NCI-H187 (cell line): ENCODE measurements at regions not wholly inside any gene's neighbourhood (a gene's known extent, or its start where the extent isn't known, plus 50 kb on each side); places are given as distances from the start of the nearest gene placed in this dataset.
"Not testable (repeated sequence)": the region's sequence is repeated elsewhere in the genome, so short reads cannot be mapped to it uniquely, and the experiment has no call there.

Source experiments
- DNase-seq, 2 experiments: peaks; one replicate each; lab custom pipeline; 2025; lab: John Stamatoyannopoulos, UW

DNA sequence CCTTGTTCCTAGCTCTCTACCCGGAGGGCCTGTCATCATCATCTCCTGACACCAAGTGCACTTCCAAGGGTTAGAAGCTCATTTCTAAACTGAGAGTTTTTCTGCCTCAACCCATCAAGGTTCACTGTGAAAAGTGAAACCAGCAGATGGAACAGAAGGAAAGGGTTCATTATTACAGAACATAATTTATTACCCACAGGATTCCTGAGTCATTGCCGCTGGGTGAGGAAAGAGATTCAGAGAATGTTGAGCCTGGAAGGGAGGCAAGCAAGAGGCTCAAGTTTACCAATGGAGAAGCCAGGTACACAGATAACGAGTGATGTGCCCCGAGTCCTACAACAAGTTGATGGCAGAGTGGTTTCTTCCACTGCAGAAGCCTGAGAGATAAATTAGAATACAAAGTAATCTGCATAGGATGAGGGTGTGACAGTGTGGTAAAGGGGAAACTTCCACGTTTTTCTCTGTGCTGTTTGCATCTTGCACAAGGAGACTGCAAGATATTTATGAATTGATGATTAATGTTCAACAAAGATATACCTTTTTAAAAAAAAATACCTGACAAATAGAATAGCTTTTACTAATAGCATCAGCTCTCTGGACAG, 80.5 kb upstream of the SETMAR start:
- DNase-seq = no peak

DNA sequence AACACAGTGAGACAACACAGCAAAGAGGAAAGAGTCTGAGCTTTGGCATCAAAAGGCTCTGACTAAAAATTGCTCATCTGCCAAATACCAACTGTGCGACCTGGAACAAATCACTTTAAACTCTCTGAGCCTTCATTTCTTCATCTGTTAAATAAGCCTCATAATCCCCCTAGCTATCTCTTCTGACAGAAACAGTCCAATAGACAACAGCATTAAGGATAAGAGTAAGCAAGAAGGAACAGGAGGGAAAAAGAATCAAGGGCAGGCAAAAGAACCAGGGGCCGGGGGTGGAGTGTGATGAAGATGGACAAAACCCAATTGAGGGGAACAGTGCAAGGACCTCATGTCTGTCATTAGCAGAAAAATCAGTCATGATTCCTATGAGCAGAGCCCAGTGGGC, 79.4 kb upstream of the SETMAR start:
- no peak for DNase-seq

- no peak for DNase-seq
Observed at GRCh38 chr3:4224331-4224730, 78.8 kb upstream of the SETMAR start.

DNA sequence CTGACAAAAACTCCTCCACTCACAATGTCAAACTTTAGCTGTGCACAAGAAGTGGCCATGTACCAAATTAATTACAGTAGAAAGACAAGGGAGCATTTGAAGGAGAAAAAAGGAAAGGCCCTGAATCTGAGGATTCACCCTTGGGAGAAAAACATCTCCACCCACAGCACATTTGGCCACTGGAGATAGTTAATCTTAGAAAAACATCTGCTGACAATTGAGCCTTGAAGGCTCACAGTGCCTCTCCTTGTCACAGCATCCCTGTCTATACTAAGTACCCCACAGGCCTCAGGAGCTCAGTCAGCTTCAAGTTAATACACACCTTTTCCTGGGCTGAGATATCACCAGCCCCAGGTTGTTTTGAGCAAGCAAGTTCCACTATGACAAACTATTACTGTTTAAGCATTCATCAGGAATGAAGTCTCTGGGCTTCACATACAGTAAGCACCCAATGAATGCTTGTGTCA, 78.1 kb upstream of the SETMAR start:
- DNase-seq = no peak

DNA sequence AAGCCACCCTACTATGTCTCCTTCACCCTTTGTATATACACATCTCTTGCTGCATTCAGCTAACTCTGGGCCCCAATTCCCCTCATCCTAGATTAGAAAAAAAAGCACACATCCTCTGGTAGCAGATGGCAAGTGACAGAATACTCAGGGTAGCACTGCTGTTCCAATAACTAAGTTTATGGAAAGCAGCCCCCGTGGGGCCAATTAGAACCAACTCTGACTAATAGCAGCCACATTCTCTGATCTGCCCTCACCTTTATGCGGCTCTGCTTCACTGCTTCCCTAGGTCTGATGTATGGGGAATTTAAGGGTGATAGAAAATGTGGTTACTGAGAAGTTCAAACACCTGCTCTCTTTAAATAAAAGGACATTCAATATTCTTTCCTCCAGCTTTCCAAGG, 74.9 kb upstream of the SETMAR start:
- peak in 1 of 2 experiments; percentile 11 for DNase-seq

DNA sequence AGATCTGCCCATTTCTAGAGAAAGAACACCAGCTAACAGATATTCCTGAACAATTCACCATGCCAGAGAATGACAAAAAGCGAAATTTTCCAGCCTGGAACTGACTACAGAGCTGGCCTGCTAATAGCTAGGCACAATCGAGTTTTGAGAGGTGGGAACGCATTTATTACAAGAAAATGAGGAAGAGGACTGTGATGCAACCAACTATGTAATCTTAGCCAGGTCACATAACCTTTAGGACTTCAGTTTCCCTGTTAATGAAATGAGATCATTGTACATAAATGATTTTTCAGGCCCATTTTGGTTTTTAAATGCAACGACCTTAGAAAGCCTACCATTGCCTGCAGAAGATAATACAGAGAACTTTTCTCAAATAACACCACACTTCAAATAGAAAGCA, 72.1 kb upstream of the SETMAR start:
- no peak for DNase-seq

DNA sequence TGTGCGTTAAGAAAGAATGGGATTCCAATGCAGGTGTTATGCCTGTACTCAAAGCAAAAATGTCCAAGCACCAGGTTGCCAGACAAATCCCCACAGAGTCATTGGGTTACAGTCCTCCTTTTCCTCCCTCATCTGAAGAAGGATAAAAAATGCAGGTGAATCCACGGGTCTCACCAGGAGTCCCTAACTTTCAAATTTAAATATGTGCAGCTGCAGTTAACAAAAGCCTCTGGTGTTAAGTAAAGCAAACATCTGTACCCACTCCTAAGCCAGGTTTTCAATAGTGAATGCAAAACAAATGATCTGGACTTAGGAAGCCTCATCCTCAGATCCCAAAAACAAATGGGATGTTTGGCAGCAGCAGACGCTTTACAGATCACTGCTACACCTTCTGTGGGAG, 70.4 kb upstream of the SETMAR start:
- DNase-seq = no peak

DNA sequence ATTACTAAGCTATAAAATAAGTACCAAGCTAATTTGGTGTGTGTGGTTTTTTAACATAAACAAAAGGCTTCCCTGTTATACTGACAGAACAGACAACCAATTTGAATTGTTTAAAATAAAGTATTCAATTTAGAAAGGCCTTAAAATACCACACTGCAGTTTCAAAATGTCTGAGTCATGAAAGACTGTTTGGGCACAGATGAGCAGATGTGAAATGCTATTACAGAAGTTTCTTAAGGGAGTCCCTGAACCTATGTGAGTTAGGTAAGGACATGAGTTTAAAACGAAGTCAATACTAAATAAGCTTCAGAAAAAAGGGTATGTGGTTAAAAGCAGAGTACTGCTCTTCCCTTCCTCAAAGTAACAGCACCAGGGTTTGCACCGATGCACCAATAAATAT, 69.7 kb upstream of the SETMAR start:
- no peak for DNase-seq

DNA sequence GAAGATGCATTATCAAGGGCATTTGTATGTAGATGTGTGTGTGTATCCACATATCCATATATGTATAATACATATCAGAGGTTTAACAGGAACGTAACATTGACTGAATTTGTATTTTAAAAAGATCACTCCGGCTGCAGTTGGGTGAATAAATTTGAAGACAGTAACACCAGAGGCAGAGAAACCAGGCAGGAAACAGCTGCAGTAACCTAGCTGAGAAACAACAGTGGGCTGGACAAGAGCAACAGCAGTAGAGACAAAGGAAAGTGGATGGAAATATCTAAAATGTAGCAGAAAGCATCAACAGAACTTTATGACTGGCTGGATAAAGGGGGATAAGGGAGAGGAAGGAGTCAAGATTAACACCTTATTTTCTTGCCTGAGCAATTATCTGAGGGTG, 68.3 kb upstream of the SETMAR start:
- no peak for DNase-seq

GRCh38 chr3:4235690-4236089, 67.5 kb upstream of the SETMAR start:
- DNase-seq = no peak

DNA sequence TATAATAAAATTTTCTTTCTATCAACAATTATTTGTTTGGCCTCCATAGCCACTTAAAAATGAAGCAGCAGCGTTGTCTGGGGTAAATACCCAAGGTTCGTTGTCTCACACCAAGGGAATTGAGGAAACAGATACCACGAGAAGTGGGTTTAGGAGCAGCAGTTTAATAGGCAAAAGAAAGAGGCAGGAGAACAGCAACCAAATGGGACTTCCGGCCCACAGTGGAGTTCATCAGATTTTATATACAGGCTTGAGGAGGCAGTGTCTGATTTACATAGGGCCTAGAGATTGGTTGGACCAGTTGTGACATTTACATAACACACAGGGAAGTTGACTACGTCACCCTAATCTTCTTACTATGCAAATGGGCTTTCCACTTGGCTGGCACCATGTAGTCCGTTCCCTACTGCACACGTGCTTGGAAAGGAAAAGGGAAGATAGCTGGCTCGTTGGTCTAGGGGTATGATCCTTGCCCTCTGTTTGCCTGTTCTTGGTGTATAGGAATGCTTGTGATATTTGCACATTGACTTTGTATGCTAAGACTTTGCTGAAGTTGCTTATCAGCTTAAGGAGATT, 61.5 kb upstream of the SETMAR start:
- DNase-seq = no peak

- DNase-seq = no peak
Observed at GRCh38 chr3:4245671-4246070, 57.5 kb upstream of the SETMAR start.

- DNase-seq = no peak
Observed at GRCh38 chr3:4247391-4247790, 55.8 kb upstream of the SETMAR start.

DNA sequence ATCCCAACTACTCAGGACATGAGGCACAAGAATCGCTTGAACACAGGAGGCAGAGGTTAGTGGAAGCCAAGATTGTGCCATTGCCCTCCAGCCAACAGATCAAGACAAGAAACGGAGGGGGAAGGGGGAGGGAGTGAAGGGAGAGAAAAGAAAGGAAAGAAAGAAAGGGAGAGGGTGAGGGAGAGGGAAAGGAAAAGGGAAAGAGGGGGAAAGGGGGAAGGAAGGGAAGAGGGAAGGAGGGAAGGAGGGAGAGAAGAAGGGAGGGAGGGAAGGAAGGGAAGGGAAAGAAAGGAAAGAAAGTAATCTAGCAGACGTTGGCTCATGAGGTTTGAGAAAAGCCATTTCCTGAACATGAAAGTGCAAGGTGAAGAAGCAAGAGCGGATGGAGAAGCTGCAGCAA, 53.1 kb upstream of the SETMAR start:
- no peak for DNase-seq

GRCh38 chr3:4251412-4251811, 51.8 kb upstream of the SETMAR start:
- DNase-seq = no peak

DNA sequence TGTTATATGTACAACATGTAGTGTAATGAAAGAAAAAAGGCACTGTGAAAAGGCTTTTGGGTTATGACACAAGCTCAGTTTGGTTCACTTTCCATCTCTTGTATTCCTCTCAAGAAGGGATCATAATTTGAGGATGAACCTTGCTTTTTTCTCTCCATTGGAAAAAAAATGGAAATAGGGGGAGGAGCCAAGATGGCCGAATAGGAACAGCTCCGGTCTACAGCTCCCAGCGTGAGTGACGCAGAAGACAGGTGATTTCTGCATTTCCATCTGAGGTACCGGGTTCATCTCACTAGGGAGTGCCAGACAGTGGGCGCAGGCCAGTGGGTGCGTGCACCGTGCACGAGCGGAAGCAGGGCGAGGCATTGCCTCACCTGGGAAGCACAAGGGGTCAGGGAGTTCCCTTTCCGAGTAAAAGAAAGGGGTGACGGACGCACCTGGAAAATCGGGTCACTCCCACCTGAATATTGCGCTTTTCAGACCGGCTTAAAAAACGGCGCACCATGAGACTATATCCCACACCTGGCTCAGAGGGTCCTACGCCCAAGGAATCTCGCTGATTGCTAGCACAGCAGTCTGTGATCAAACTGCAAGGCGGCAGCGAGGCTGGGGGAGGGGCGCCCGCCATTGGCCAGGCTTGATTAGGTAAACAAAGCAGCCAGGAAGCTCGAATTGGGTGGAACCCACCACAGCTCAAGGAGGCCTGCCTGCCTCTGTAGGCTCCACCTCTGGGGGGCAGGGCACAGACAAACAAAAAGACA, 49.9 kb upstream of the SETMAR start:
- not testable (repeated sequence) for DNase-seq
